ENCODE measurements at regions not wholly inside any gene's neighbourhood (a gene's known extent, or its start where the extent isn't known, plus 50 kb on each side); places are given as distances from the start of the nearest gene placed in this dataset.

GRCh38 chr12:24696800-24697199 lies 252.1 kb downstream of the BCAT1 start:
- H3K36me3 ChIP-seq (ENCODE audit: control insufficient read depth in 1 of 2, insufficient read depth in 2 of 2, low read length in 2 of 2): no peaks in the 10 kb centered on the region
- no peaks in the 10 kb centered on the region for H3K79me2 ChIP-seq (ENCODE audit: insufficient read depth, low read length)
- TF ChIP-seq EZH2 (IDR thresholded peaks at IDR 0.05) (no peak), SRF (IDR thresholded peaks at IDR 0.05; ENCODE audit: low read depth) (no peak), POLR2A (IDR thresholded peaks at IDR 0.05; ENCODE audit: borderline replicate concordance, extremely low read depth, insufficient read depth, insufficient read length) (no peak), SIN3A (IDR thresholded peaks at IDR 0.05; ENCODE audit: low read depth) (no peak)
- no TSS peak for BruUV-seq (replicated peaks)
- H2AFZ ChIP-seq (ENCODE audit: low read depth, low read length, poor library complexity, severe bottlenecking): no peak overlapping the region
- no peak overlapping the region for H3K4me3 ChIP-seq (replicated peaks in 1 of 2; ENCODE audit: low read depth in 1 of 2, low read length in 2 of 2)
- no peak overlapping the region for H3K27ac ChIP-seq (ENCODE audit: low read depth, low read length)
- H3K9me3 ChIP-seq (ENCODE audit: control insufficient read depth in 1 of 2, insufficient read depth in 1 of 2, low read depth in 1 of 2, low read length in 2 of 2): peaks cover 0 to 3% of the 10 kb centered on the region in 2 experiments; a peak in 2 of 4 replicates
- intact Hi-C loops (cut with micrococcal nuclease): no loop called here
- POLR2A ChIA-PET: no interaction called here
- CTCF ChIA-PET: no interaction called here
- no peak for ATAC-seq
- DNase-seq (ENCODE audit: low read depth, low spot score): no peak
- no peaks in the 10 kb centered on the region for H3K27me3 ChIP-seq (ENCODE audit: insufficient read depth, low read length)
- H3K4me2 ChIP-seq (ENCODE audit: low read length): no peak overlapping the region
- H3K4me1 ChIP-seq (ENCODE audit: control insufficient read depth in 1 of 2, insufficient read depth in 2 of 2, low read length in 2 of 2): no peaks in the 10 kb centered on the region
- RAD21 ChIA-PET (ENCODE audit: low non-redundant PET in 1 of 2, low total read pairs in 2 of 2, uncharacterized antibody in 2 of 2, unreplicated experiment in 2 of 2): no interaction called here
- no peak overlapping the region for H3K9ac ChIP-seq (ENCODE audit: low read length)
- no peaks in the 10 kb centered on the region for H3K9me2 ChIP-seq (ENCODE audit: insufficient read depth)
- H4K20me1 ChIP-seq (ENCODE audit: insufficient read depth): no peaks in the 10 kb centered on the region

DNA sequence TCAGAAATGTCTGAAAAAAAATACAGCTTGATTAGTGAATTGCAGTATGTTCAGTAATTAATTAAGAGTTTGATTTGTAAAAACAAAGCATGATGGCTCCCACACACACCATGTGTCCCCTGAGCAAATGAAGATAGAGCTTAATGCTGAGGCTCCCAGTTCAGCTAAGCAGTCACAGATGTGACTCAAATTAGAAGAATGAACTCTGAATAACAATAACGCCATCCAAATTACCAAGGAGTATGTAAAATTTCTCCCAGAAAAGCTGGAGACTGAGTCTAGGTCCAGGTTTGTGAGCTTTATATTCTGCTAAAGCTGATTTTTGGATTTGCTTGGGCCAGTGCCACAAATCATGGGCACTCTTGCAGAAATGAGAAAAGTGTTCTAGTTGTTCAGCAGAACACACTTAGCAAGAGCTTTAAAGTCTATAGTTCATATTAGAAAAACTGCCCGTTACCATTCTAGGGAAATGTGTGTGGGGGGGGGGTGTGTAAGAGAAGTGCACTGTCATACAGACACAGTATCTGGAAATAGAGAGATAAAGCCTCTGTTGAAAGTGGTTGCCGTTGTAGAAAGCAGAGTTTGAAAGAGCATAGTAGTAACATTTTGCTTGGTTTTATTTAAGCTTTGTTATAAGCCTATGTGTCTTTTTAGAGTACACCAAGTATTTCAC lies 253.1 kb downstream of the BCAT1 start:
- Histone ChIP-seq H3K79me2 (ENCODE audit: insufficient read depth, low read length) (no peaks in the 10 kb centered on the region), H3K9me2 (ENCODE audit: insufficient read depth) (no peaks in the 10 kb centered on the region), H4K20me1 (ENCODE audit: insufficient read depth) (no peaks in the 10 kb centered on the region), H3K4me1 (ENCODE audit: control insufficient read depth in 1 of 2, insufficient read depth in 2 of 2, low read length in 2 of 2) (no peaks in the 10 kb centered on the region), H3K9me3 (ENCODE audit: control insufficient read depth in 1 of 2, insufficient read depth in 1 of 2, low read depth in 1 of 2, low read length in 2 of 2) (peaks cover 0 to 3% of the 10 kb centered on the region in 2 experiments; a peak in 2 of 4 replicates), H3K27me3 (ENCODE audit: insufficient read depth, low read length) (no peaks in the 10 kb centered on the region), H3K27ac (ENCODE audit: low read depth, low read length) (no peak overlapping the region), H3K4me2 (ENCODE audit: low read length) (no peak overlapping the region), H3K36me3 (ENCODE audit: control insufficient read depth in 1 of 2, insufficient read depth in 2 of 2, low read length in 2 of 2) (no peaks in the 10 kb centered on the region), H3K9ac (ENCODE audit: low read length) (no peak overlapping the region), H2AFZ (ENCODE audit: low read depth, low read length, poor library complexity, severe bottlenecking) (no peak overlapping the region), H3K4me3 (replicated peaks in 1 of 2; ENCODE audit: low read depth in 1 of 2, low read length in 2 of 2) (no peak overlapping the region)
- ATAC-seq (no peak), DNase-seq (ENCODE audit: low read depth, low spot score) (no peak)
- ChIA-PET RAD21 (ENCODE audit: low non-redundant PET in 1 of 2, low total read pairs in 2 of 2, uncharacterized antibody in 2 of 2, unreplicated experiment in 2 of 2) (no interaction called here), POLR2A (no interaction called here), CTCF (no interaction called here)
- intact Hi-C loops (cut with micrococcal nuclease): no loop called here
- BruUV-seq (replicated peaks): no TSS peak
- TF ChIP-seq EGR1 (IDR thresholded peaks at IDR 0.05; ENCODE audit: low read depth) (no peak), CTCF (IDR thresholded peaks at IDR 0.05 in 2 of 3, conservative IDR thresholded peaks at IDR 0.05 in 1 of 3; ENCODE audit: borderline replicate concordance in 1 of 3, insufficient read depth in 1 of 3, low read depth in 2 of 3, low read length in 2 of 3) (no peak), CBX3 (IDR thresholded peaks at IDR 0.05; ENCODE audit: low read depth) (no peak), TCF7L2 (IDR thresholded peaks at IDR 0.05; ENCODE audit: borderline replicate concordance, extremely low read depth, insufficient read depth, insufficient read length) (no peak), ELF1 (IDR thresholded peaks at IDR 0.05; ENCODE audit: borderline replicate concordance, low read depth) (no peak), SP1 (IDR thresholded peaks at IDR 0.05; ENCODE audit: low read depth) (no peak), FOSL1 (IDR thresholded peaks at IDR 0.05; ENCODE audit: low read depth) (no peak), MAX (IDR thresholded peaks at IDR 0.05) (no peak)
- TF ChIP-seq, protein P1, sequence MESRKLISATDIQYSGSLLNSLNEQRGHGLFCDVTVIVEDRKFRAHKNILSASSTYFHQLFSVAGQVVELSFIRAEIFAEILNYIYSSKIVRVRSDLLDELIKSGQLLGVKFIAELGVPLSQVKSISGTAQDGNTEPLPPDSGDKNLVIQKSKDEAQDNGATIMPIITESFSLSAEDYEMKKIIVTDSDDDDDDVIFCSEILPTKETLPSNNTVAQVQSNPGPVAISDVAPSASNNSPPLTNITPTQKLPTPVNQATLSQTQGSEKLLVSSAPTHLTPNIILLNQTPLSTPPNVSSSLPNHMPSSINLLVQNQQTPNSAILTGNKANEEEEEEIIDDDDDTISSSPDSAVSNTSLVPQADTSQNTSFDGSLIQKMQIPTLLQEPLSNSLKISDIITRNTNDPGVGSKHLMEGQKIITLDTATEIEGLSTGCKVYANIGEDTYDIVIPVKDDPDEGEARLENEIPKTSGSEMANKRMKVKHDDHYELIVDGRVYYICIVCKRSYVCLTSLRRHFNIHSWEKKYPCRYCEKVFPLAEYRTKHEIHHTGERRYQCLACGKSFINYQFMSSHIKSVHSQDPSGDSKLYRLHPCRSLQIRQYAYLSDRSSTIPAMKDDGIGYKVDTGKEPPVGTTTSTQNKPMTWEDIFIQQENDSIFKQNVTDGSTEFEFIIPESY (IDR thresholded peaks at IDR 0.05; ENCODE audit: extremely low read depth, insufficient replicate concordance, low read length): no peak

All from HCT116 (cell line).